HG03060 (cell line): ENCODE measurements at regions not wholly inside any gene's neighbourhood (a gene's known extent, or its start where the extent isn't known, plus 50 kb on each side); places are given as distances from the start of the nearest gene placed in this dataset.

Source experiments
- ATAC-seq: cut with Tn5 transposase; IDR thresholded peaks from one replicate; pipeline ENCODE4 v1.9.1; 2021; ENCODE audit warnings: low read depth, moderate number of reproducible peaks; ENCODE audit not compliant: unreplicated experiment

GRCh38 chr15:75129788-75130187 is 71.9 kb upstream of the C15orf39 start:
- no peak for ATAC-seq

DNA sequence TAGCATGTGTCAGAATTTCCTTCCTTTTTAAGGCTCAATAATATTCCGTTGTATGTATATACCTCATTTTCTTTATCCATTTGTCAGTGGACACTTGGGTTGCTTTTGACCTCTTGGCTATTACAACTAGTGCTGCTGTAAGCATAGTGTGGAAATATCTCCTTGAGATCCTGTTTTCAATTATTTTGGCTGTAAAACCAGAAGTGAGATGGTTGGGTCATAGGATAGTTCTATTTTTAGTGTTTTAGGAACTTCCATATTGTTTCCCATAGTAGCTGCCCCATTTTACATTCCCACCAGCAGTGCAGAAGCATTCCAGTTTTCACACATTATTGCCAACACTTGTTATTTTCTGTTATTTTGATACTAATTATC is 70.4 kb upstream of the C15orf39 start:
- no peak for ATAC-seq

- no peak for ATAC-seq
Observed at GRCh38 chr15:75134748-75135147, 66.9 kb upstream of the C15orf39 start.

DNA sequence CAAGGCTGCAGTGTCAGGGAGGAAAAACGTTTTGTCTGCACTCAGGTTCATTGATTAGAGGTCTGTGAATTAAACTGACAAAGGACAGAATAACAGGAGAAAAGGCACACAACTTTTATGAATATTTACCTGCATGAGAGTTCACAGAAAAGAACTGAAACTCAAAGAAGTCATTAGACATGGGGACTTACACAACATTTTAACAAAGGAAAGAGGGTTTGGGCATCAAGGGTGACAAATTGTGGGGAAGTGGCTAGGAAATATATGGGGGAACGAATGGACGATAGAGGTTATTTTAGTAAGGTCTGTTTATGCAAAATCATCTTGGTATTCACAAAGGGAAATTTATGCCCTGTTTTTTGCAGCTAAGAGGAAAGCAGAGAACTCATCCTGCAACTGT is 65.6 kb upstream of the C15orf39 start:
- ATAC-seq, result no peak

DNA sequence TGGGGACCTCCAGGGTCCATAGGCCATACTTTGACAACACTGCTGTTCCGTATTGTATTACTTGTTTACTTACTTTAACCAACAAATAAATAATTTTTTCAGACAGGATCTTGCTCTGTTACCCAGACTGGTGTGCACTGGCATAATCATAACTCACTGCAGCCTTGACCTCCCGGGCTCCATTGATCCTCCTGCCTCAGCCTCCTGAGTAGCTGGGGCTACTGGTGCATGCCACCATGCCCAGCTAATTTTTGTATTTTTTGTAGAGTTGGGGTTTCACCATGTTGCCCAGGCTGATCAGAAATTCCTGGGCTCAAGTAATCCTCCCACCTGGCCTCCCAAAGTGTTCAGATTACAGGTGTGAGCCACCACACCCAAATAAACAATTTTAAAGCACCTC is 64.9 kb upstream of the C15orf39 start:
- no peak for ATAC-seq

DNA sequence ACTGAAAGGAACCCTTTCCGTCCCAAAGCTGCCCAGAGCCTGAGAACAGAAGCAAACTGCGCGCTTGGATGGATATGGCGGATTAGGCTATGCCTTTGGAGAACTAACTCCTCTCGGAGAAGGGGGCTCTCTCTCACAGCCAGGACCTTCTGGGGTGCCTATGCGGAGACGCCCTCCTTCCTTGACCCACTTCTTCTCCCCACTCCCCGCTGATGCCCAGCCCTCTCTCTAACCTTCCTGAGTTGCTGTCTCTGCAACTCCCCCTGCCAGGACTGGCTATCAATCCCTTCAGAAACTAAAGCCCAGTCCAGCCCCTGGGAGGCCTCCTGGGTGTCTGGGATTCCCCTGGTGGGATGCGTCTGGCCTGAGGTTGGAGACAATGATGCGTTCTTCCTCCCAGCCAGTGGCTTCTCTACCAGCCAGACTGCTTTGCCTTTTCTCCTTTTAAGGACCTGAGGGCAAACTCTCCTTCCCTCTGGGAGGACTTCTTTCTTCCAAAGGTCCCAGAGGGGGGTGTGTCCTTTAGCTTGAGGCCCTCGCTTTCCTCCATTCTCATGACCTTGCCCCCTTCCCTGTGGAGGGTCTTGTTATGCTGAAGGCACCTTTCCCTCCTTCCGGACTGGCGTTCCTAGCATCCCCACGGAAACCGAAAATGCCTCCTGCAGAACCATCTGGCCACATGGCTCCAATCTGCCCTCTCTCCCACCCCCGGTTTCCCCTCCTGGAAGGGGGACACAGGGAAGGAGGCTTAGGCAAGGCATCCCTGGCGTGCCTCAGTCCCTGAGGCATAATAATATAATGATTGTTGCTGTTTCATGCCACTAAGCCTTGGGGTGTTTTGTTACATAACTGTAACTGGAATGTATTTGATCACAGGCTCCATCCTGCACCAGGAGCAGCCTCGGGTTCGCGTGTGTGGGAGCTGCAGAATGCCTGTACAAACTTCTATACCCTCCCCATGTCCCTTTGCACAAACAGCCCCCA is 63.4 kb upstream of the C15orf39 start:
- no peak for ATAC-seq

DNA sequence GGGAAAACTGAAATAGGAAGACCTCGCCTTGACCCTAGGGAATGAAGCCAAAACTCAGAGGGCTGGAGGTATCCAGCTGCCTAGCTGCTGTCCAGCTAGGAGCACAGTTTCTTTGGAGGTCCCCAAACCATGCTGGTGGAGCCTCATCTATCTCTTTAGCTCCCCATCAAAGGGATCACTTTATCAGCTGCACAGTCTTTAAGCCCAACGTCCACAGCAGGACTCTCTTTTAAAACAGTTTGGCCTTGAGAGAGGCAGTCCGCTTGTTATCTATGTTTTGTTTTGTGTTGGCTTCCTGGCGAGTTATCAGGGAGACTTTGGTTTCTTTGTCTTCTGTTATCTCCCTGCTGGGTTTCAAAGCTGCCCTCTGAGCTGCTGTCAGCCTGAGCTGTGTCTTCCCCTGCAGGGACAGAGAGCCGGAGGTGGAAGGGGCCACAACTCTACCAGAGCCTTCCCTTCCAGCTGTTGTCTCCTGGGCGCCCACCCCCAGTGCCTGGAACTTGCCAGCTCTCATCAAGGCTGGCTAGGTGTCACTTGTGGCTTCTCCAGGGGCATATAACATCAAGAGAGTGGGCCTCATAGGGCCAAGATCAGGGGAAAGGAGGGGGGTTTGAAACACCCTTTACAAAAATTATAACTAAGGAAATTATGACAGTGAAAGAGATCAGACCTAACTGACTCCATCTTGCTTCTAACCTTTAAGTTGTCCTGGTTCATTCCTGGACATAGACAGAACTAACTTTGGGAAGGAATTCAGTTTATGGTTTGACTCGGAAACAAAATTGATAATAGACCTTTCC is 61.4 kb upstream of the C15orf39 start:
- no peak for ATAC-seq

GRCh38 chr15:75142499-75142898 is 59.2 kb upstream of the C15orf39 start:
- no peak for ATAC-seq

DNA sequence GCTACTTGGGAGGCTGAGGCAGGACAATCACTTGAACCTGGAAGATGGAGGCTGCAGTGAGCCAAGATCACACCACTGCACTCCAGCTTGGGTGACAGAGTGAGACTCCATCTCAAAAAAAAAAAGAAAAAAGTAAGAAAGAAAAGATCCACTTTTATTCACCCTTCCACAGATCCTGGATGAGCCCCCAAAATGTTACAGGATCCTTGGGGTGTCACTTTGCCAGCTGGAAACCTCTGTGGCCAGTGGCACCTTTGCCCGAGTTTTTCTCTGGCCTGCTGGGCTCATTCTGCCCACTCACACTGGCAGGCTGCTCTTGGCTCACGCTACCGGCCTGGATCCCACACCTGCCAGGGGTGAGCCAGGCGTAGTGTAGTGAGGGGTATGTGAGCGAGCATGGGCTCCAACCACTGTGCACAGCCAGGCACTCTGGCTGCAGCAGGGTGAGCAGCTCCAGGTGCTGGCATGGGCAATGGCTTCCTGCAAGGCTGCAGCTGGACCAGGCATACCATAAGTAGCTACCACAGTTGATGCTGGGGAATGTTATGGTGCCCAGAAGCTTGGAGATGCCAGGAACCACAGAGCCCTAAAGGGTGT is 57.8 kb upstream of the C15orf39 start:
- no peak for ATAC-seq

- ATAC-seq, result no peak
Observed at GRCh38 chr15:75145027-75145841, 56.4 kb upstream of the C15orf39 start.

DNA sequence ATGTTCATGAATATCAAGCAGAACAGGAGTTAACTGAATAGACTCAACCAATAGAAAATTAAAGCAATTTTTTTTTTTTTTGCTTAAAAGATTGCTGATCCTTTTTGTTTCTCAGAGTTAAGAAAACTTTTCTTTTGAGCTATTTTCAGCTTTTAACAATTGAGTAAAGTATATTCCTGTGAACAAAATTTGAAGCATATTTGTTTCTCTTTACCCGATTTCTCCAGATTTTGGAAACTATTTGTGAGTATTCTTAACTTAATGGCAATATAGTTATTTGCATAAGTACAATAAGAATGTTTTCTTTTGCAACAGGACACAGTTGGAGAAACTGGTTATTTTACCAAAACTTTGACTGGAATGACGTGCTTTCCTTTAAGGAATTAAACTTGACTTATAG is 53.4 kb upstream of the C15orf39 start:
- ATAC-seq, result no peak

DNA sequence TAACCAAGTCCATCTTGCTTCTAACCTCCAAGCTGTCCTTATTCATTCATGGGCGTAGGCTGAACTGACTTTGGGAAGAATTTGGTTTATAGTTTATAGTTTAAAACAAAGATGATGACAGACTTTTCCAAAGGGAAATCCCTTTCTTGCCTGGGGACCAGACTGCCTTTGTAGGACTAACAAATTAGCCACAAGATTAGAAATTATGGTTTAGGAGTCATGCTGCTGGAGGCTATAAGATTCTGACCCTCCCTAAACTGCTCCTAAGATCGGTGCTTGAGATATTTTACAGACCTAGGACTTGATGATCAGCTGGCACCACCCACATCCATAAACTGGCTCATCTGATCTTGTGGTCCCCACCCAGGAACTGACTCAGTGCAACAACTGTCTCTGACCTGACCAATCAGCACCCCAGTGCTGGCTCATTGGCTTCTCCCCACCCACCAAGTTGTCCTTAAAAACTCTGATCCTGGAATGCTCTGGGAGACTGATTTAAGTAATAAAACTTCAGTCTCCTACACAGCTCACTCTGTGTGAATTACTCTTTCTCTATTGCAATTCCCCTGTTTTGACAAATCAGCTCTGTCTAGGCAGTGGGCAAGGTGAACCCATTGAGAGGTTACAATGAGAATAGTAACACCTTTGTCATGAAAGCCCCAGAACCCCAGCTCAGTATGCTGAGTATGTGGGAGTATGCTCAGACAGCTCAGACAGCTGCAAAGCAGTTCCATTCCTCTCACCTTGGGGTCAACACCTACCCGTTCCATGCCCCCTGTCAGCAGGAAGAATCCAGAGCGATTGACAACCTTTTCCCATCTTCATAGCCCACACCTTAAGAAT is 51.6 kb upstream of the C15orf39 start:
- no peak for ATAC-seq

DNA sequence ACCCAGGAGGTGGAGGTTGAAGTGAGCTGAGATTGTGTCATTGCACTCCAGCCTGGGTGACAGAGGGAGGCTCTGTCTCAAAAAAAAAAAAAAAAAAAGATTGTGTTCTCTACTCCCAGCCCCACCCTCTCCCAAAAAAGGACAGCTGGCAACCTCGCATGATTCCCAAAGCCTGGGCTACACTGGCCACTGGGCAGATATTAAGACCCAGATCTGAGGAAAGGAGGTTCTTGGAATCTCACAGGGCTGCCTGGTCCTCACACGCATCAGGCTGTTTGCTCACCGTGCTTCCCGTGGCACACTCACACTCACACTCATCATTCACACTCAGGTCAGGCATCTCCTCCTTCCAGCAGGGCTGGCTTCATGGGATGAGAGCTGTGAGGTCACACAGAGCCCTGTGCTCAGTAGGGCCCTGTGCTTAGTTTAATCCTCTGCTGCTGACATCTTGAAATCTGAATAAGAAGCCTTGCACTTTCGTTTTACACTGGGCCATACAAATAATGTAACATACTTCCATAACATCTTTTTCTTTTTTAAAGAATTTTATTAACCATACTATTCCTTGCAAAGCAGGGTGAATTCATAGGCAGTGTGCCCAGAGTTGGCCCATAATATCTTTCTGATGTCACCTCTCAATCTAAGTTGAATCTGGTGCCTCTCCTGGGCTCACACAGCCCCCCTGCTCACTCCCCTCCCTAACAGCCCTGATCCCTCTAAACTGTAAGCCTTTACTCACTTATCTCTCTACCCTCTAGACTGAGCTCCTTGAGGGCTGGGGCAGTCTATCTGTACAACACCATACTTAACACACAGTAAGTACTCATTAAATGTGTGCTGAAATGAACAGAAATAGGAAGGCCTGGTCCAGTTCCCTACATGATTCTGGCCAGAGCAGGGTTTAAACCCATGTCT is 50.2 kb upstream of the C15orf39 start:
- no peak for ATAC-seq
